SK-N-SH (cell line): ENCODE measurements at regions not wholly inside any gene's neighbourhood (a gene's known extent, or its start where the extent isn't known, plus 50 kb on each side); places are given as distances from the start of the nearest gene placed in this dataset.

Source experiments
- CTCF ChIP-seq: fragments of 200-600 bp; sonication (generic); IDR thresholded peaks from 2 replicates; pipeline ENCODE4 v1.6.1; 2017; ENCODE audit warnings: antibody characterized with exemption, mild to moderate bottlenecking, moderate library complexity
- POLR2AphosphoS5 ChIP-seq: IDR thresholded peaks from 2 replicates; pipeline ENCODE4 v1.6.1; 2012; ENCODE audit warnings: low read depth, low read length
- RAD21 ChIP-seq: IDR thresholded peaks from 2 replicates; pipeline ENCODE4 v1.6.1; 2012; ENCODE audit warnings: mild to moderate bottlenecking, low read length
- TCF12 ChIP-seq: IDR thresholded peaks from 2 replicates; pipeline ENCODE4 v1.4.0; 2012

GRCh38 chr13:37435881-37436280 lies 162.7 kb downstream of the POSTN start:
- TF ChIP-seq CTCF: no peak
- no peak for TF ChIP-seq RAD21
- TF ChIP-seq POLR2AphosphoS5: no peak
- no peak for TF ChIP-seq TCF12
